K562 (cell line): ENCODE measurements at regions not wholly inside any gene's neighbourhood (a gene's known extent, or its start where the extent isn't known, plus 50 kb on each side); places are given as distances from the start of the nearest gene placed in this dataset.

Source experiments
- ARID1B ChIP-seq: fragments of 450-650 bp; IDR thresholded peaks from 2 replicates; pipeline ENCODE4 v1.6.1; 2016; ENCODE audit warnings: antibody characterized with exemption, mild to moderate bottlenecking, inconsistent platforms
- DPF2 ChIP-seq: fragments of 450-650 bp; IDR thresholded peaks from 2 replicates; pipeline ENCODE4 v1.6.1; 2016
- EGR1 ChIP-seq: fragments of 450-650 bp; conservative IDR thresholded peaks from 2 replicates; pipeline ENCODE4 v1.6.1; 2017; ENCODE audit warnings: mild to moderate bottlenecking
- EP300 ChIP-seq: IDR thresholded peaks from 2 replicates; pipeline ENCODE4 v1.6.1; 2012; ENCODE audit warnings: low read length, improper control_type of control experiment
- HOXB6 ChIP-seq: fragments of 250-450 bp; sonication (Bioruptor Pico); IDR thresholded peaks from 2 replicates; pipeline ENCODE4 v1.5.1; 2022; ENCODE audit warnings: mild to moderate bottlenecking, borderline replicate concordance
- HSF4 ChIP-seq: fragments of 250-450 bp; sonication (Bioruptor Pico); IDR thresholded peaks from 2 replicates; pipeline ENCODE4 v2.1.2; 2022; ENCODE audit warnings: mild to moderate bottlenecking, moderate library complexity, borderline replicate concordance
- PYGO2 ChIP-seq: fragments of 450-650 bp; IDR thresholded peaks from 2 replicates; pipeline ENCODE4 v1.6.1; 2016; ENCODE audit warnings: mild to moderate bottlenecking, missing genetic modification characterization, moderate library complexity, missing compliant biosample characterization
- SIN3A ChIP-seq, 2 experiments: fragments of 150-350 bp in 1 of 2; IDR thresholded peaks; 2 replicates each; pipeline ENCODE4 v1.6.1; 2011 to 2016; ENCODE audit warnings: borderline replicate concordance in 2 of 2, low read depth in 2 of 2, low read length in 2 of 2, mild to moderate bottlenecking in 2 of 2, moderate library complexity in 2 of 2; ENCODE audit not compliant: control insufficient read depth in 1 of 2
- ZNF699 ChIP-seq: fragments of 250-450 bp; sonication (Bioruptor Pico); IDR thresholded peaks from 2 replicates; pipeline ENCODE4 v1.8.0; 2021; ENCODE audit warnings: mild to moderate bottlenecking, moderate library complexity; ENCODE audit not compliant: insufficient replicate concordance
- TF ChIP-seq, protein P1 (sequence below): fragments of 200-800 bp; sonication (Bioruptor generic); IDR thresholded peaks from 2 replicates; pipeline ENCODE4 v1.6.1; 2017; ENCODE audit warnings: missing genetic modification characterization, missing compliant biosample characterization
- TF ChIP-seq, protein P2 (sequence below): fragments of 450-650 bp; IDR thresholded peaks from 2 replicates; pipeline ENCODE4 v1.6.1; 2016; ENCODE audit warnings: low read depth, mild to moderate bottlenecking, moderate library complexity
- TF ChIP-seq, protein P3 (sequence below): sonication (generic); formaldehyde crosslinking; IDR thresholded peaks from 2 replicates; pipeline ENCODE4 v1.8.1; 2023; ENCODE audit warnings: mild to moderate bottlenecking, missing genetic modification reagents, moderate library complexity
- TF ChIP-seq, protein P4 (sequence below): fragments of 250-450 bp; sonication (Bioruptor Pico); IDR thresholded peaks from 2 replicates; pipeline ENCODE4 v1.8.0; 2021; ENCODE audit warnings: mild to moderate bottlenecking, moderate library complexity
- TF ChIP-seq, protein P5 (sequence below): fragments of 450-650 bp; formaldehyde crosslinking; IDR thresholded peaks from 2 replicates; pipeline ENCODE4 v1.4.0; 2020; ENCODE audit warnings: mild to moderate bottlenecking, moderate library complexity
- TF ChIP-seq, protein P6 (sequence below): sonication (generic); formaldehyde crosslinking; IDR thresholded peaks from 2 replicates; pipeline ENCODE4 v1.8.1; 2023; ENCODE audit warnings: missing genetic modification reagents, mild to moderate bottlenecking, borderline replicate concordance

DNA sequence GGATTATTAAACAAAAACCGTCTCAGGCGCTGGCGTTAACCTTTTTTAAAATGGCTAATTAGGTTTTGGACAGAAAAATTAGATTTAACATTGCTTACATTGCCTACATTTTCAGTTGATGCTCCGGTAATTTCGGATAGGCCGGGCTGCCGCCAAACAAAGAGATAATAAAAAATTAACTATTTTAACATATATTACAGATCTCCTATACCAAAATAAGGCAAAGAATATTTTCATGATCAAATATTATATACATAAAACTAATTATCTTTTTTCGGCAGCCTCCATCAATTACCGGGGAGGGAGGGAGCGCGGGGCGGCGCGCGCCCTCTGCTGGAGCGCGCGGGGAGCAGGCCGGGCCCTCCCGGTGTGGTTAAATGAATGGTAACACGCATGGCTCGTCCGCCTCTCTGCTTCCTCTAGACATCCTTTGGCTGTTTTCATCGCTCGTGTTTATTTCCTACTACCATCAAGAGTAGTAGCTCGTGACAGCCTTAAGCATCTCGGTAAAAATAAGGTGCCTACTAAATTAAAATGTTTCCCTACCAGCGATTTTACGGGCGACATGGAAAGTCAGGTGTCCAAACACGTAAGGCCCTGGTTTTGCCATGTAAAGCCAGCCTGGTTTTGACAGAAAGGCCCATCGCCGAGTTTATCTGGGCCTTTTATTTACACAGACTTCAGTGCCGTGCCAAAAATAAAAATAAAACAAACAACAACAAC, 52.4 kb upstream of the TMEM33 start (continued):
- TF ChIP-seq, protein P1, sequence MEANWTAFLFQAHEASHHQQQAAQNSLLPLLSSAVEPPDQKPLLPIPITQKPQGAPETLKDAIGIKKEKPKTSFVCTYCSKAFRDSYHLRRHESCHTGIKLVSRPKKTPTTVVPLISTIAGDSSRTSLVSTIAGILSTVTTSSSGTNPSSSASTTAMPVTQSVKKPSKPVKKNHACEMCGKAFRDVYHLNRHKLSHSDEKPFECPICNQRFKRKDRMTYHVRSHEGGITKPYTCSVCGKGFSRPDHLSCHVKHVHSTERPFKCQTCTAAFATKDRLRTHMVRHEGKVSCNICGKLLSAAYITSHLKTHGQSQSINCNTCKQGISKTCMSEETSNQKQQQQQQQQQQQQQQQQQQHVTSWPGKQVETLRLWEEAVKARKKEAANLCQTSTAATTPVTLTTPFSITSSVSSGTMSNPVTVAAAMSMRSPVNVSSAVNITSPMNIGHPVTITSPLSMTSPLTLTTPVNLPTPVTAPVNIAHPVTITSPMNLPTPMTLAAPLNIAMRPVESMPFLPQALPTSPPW (CRISPR knock-in tag), result peak; percentile 29; the same call in 1 of the 2 replicates
- TF ChIP-seq, protein P2, sequence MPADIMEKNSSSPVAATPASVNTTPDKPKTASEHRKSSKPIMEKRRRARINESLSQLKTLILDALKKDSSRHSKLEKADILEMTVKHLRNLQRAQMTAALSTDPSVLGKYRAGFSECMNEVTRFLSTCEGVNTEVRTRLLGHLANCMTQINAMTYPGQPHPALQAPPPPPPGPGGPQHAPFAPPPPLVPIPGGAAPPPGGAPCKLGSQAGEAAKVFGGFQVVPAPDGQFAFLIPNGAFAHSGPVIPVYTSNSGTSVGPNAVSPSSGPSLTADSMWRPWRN, result no peak
- no peak for TF ChIP-seq HOXB6
- TF ChIP-seq, protein P3, sequence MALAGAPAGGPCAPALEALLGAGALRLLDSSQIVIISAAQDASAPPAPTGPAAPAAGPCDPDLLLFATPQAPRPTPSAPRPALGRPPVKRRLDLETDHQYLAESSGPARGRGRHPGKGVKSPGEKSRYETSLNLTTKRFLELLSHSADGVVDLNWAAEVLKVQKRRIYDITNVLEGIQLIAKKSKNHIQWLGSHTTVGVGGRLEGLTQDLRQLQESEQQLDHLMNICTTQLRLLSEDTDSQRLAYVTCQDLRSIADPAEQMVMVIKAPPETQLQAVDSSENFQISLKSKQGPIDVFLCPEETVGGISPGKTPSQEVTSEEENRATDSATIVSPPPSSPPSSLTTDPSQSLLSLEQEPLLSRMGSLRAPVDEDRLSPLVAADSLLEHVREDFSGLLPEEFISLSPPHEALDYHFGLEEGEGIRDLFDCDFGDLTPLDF, result no peak
- TF ChIP-seq HSF4 (CRISPR knock-in tag), result no peak
- TF ChIP-seq, protein P4, sequence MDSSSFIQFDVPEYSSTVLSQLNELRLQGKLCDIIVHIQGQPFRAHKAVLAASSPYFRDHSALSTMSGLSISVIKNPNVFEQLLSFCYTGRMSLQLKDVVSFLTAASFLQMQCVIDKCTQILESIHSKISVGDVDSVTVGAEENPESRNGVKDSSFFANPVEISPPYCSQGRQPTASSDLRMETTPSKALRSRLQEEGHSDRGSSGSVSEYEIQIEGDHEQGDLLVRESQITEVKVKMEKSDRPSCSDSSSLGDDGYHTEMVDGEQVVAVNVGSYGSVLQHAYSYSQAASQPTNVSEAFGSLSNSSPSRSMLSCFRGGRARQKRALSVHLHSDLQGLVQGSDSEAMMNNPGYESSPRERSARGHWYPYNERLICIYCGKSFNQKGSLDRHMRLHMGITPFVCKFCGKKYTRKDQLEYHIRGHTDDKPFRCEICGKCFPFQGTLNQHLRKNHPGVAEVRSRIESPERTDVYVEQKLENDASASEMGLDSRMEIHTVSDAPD (CRISPR knock-in tag), result no peak
- no peak for TF ChIP-seq EGR1
- no peak for TF ChIP-seq ARID1B
- TF ChIP-seq ZNF699, result no peak
- TF ChIP-seq, protein P5, sequence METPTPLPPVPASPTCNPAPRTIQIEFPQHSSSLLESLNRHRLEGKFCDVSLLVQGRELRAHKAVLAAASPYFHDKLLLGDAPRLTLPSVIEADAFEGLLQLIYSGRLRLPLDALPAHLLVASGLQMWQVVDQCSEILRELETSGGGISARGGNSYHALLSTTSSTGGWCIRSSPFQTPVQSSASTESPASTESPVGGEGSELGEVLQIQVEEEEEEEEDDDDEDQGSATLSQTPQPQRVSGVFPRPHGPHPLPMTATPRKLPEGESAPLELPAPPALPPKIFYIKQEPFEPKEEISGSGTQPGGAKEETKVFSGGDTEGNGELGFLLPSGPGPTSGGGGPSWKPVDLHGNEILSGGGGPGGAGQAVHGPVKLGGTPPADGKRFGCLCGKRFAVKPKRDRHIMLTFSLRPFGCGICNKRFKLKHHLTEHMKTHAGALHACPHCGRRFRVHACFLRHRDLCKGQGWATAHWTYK (CRISPR knock-in tag), result no peak
- no peak for TF ChIP-seq SIN3A (IDR thresholded peaks at IDR 0.05; ENCODE audit: borderline replicate concordance in 2 of 2, control insufficient read depth in 1 of 2, low read depth in 2 of 2, low read length in 2 of 2)
- no peak for TF ChIP-seq PYGO2
- TF ChIP-seq DPF2, result no peak
- TF ChIP-seq, protein P6, sequence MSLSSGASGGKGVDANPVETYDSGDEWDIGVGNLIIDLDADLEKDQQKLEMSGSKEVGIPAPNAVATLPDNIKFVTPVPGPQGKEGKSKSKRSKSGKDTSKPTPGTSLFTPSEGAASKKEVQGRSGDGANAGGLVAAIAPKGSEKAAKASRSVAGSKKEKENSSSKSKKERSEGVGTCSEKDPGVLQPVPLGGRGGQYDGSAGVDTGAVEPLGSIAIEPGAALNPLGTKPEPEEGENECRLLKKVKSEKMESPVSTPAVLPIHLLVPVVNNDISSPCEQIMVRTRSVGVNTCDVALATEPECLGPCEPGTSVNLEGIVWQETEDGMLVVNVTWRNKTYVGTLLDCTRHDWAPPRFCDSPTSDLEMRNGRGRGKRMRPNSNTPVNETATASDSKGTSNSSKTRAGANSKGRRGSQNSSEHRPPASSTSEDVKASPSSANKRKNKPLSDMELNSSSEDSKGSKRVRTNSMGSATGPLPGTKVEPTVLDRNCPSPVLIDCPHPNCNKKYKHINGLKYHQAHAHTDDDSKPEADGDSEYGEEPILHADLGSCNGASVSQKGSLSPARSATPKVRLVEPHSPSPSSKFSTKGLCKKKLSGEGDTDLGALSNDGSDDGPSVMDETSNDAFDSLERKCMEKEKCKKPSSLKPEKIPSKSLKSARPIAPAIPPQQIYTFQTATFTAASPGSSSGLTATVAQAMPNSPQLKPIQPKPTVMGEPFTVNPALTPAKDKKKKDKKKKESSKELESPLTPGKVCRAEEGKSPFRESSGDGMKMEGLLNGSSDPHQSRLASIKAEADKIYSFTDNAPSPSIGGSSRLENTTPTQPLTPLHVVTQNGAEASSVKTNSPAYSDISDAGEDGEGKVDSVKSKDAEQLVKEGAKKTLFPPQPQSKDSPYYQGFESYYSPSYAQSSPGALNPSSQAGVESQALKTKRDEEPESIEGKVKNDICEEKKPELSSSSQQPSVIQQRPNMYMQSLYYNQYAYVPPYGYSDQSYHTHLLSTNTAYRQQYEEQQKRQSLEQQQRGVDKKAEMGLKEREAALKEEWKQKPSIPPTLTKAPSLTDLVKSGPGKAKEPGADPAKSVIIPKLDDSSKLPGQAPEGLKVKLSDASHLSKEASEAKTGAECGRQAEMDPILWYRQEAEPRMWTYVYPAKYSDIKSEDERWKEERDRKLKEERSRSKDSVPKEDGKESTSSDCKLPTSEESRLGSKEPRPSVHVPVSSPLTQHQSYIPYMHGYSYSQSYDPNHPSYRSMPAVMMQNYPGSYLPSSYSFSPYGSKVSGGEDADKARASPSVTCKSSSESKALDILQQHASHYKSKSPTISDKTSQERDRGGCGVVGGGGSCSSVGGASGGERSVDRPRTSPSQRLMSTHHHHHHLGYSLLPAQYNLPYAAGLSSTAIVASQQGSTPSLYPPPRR (CRISPR knock-in tag), result no peak
- no peak for TF ChIP-seq EP300
